IMR-90 (cell line): ENCODE measurements at regions not wholly inside any gene's neighbourhood (a gene's known extent, or its start where the extent isn't known, plus 50 kb on each side); places are given as distances from the start of the nearest gene placed in this dataset.

Experiments used
- ATAC-seq: fragments of 200-7000 bp; cut with Tn5 transposase; 2 replicates; pipeline ENCODE4 v1.9.1; 2020; ENCODE audit warnings: low read depth, mild to moderate bottlenecking, moderate library complexity
- BruUV-seq: library from RNA; stranded (reverse); fragments of 400-500 nt; replicated peaks from 2 replicates; lab custom pipeline; 2021; lab: Mats Ljungman, UMichigan
- CTCF ChIA-PET: fragments of 300-600 bp; formaldehyde crosslinking; extraction: SDS; loops from one replicate; lab custom pipeline; 2021; ENCODE audit warnings: antibody characterized with exemption; lab: Yijun Ruan, JAX
- POLR2A ChIA-PET: fragments of 300-600 bp; sonication (Branson Sonifier 250); formaldehyde crosslinking; loops from one replicate; lab custom pipeline; 2022; ENCODE audit warnings: antibody characterized with exemption; ENCODE audit not compliant: unreplicated experiment; lab: Charles Lee
- DNase-seq: peaks from one replicate; pipeline ENCODE4 v3.0.0; 2013
- H2AFZ ChIP-seq: replicated peaks from 2 replicates; pipeline ENCODE3; 2013; ENCODE audit warnings: low read length, mild to moderate bottlenecking; ENCODE audit not compliant: poor library complexity
- H2AK5ac ChIP-seq: 2 replicates; pipeline ENCODE4 v1.6.1; 2013; ENCODE audit warnings: low read depth, low read length, inconsistent platforms
- H2AK9ac ChIP-seq: replicated peaks from 2 replicates; pipeline ENCODE3; 2013; ENCODE audit warnings: mild to moderate bottlenecking, low read depth, low read length, moderate library complexity; ENCODE audit not compliant: poor library complexity
- H2BK120ac ChIP-seq: 2 replicates; pipeline ENCODE4 v1.6.1; 2013; ENCODE audit warnings: low read depth, low read length, inconsistent platforms
- H2BK15ac ChIP-seq: 3 replicates; pipeline ENCODE4 v1.6.1; 2013; ENCODE audit warnings: low read depth, low read length, inconsistent platforms
- H2BK20ac ChIP-seq: 2 replicates; pipeline ENCODE4 v1.6.1; 2013; ENCODE audit warnings: low read depth, mild to moderate bottlenecking, inconsistent platforms, low read length, moderate library complexity
- H2BK5ac ChIP-seq: 2 replicates; pipeline ENCODE4 v1.6.1; 2013; ENCODE audit warnings: mild to moderate bottlenecking, low read depth, low read length, inconsistent platforms; ENCODE audit not compliant: poor library complexity, severe bottlenecking
- H3K14ac ChIP-seq: replicated peaks from 2 replicates; pipeline ENCODE4 v1.6.1; 2013; ENCODE audit warnings: low read depth, low read length, inconsistent platforms
- H3K18ac ChIP-seq: 2 replicates; pipeline ENCODE4 v1.6.1; 2013; ENCODE audit warnings: low read depth, low read length, control low read depth
- H3K23ac ChIP-seq: 2 replicates; pipeline ENCODE4 v1.6.1; 2013; ENCODE audit warnings: low read depth, low read length, inconsistent platforms
- H3K27ac ChIP-seq: 2 replicates; pipeline ENCODE4 v1.5.1; 2013; ENCODE audit warnings: mild to moderate bottlenecking, control low read depth, low read length; ENCODE audit not compliant: insufficient read depth
- H3K27me3 ChIP-seq: 2 replicates; pipeline ENCODE4 v1.6.1; 2013; ENCODE audit warnings: low read length; ENCODE audit not compliant: control insufficient read depth, insufficient read depth
- H3K36me3 ChIP-seq: 2 replicates; pipeline ENCODE4 v1.6.1; 2013; ENCODE audit warnings: low read length, mixed read lengths; ENCODE audit not compliant: control insufficient read depth, insufficient read depth
- H3K4ac ChIP-seq: 2 replicates; pipeline ENCODE4 v1.6.1; 2013; ENCODE audit warnings: low read depth, low read length, inconsistent platforms
- H3K4me1 ChIP-seq: 2 replicates; pipeline ENCODE4 v1.6.1; 2013; ENCODE audit warnings: low read length, mixed read lengths; ENCODE audit not compliant: control insufficient read depth, insufficient read depth
- H3K4me2 ChIP-seq: 2 replicates; pipeline ENCODE4 v1.6.1; 2013; ENCODE audit warnings: low read depth, mild to moderate bottlenecking, control low read depth, low read length, moderate library complexity
- H3K4me3 ChIP-seq: 2 replicates; pipeline ENCODE4 v1.5.1; 2013; ENCODE audit warnings: low read depth, mild to moderate bottlenecking, control low read depth, low read length, moderate library complexity; ENCODE audit not compliant: insufficient read depth
- H3K56ac ChIP-seq: 2 replicates; pipeline ENCODE4 v1.6.1; 2013; ENCODE audit warnings: low read length, inconsistent platforms; ENCODE audit not compliant: insufficient read depth; ENCODE audit errors: extremely low read depth
- H3K79me1 ChIP-seq, 2 experiments: 2 replicates each; pipeline ENCODE4 v1.6.1; 2013; ENCODE audit warnings: low read length in 2 of 2, inconsistent platforms in 1 of 2, low read depth in 1 of 2
- H3K9ac ChIP-seq: 2 replicates; pipeline ENCODE4 v1.6.1; 2013; ENCODE audit warnings: low read depth, low read length, control low read depth
- H3K9me1 ChIP-seq: 2 replicates; pipeline ENCODE4 v1.6.1; 2013; ENCODE audit warnings: low read length, inconsistent platforms; ENCODE audit not compliant: insufficient read depth
- H3K9me3 ChIP-seq: 2 replicates; pipeline ENCODE4 v1.6.1; 2013; ENCODE audit warnings: low read length; ENCODE audit not compliant: control insufficient read depth, insufficient read depth
- H4K20me1 ChIP-seq: 2 replicates; pipeline ENCODE4 v1.6.1; 2013; ENCODE audit warnings: low read length, inconsistent platforms; ENCODE audit not compliant: insufficient read depth
- H4K5ac ChIP-seq: 2 replicates; pipeline ENCODE4 v1.6.1; 2013; ENCODE audit warnings: mild to moderate bottlenecking, low read depth, low read length, control low read depth
- H4K8ac ChIP-seq, 2 experiments: 2 replicates each; pipeline ENCODE4 v1.6.1; 2013; ENCODE audit warnings: low read depth in 2 of 2, low read length in 2 of 2, control low read depth in 1 of 2, inconsistent platforms in 1 of 2
- H4K91ac ChIP-seq: 2 replicates; pipeline ENCODE4 v1.6.1; 2013; ENCODE audit warnings: low read depth, low read length, inconsistent platforms; ENCODE audit not compliant: insufficient read depth
- BHLHE40 ChIP-seq: fragments of 150-350 bp; IDR thresholded peaks from 2 replicates; pipeline ENCODE4 v1.6.1; 2016; ENCODE audit warnings: mild to moderate bottlenecking, low read depth, low read length
- FOS ChIP-seq: fragments of 150-350 bp; IDR thresholded peaks from 2 replicates; pipeline ENCODE4 v1.6.1; 2016; ENCODE audit warnings: low read depth, low read length
- NFE2L2 ChIP-seq: fragments of 150-350 bp; IDR thresholded peaks from 2 replicates; pipeline ENCODE4 v1.6.1; 2016; ENCODE audit warnings: low read depth, mild to moderate bottlenecking, low read length
- RAD21 ChIP-seq: IDR thresholded peaks from 2 replicates; pipeline ENCODE4 v1.6.1; 2012; ENCODE audit warnings: low read length, improper control_type of control experiment
- RFX5 ChIP-seq: IDR thresholded peaks from 2 replicates; pipeline ENCODE4 v1.8.0; 2012; ENCODE audit warnings: low read depth, mild to moderate bottlenecking, low read length, moderate library complexity
- SMC3 ChIP-seq: fragments of 150-350 bp; IDR thresholded peaks from 2 replicates; pipeline ENCODE4 v1.6.1; 2016; ENCODE audit warnings: low read depth, mild to moderate bottlenecking, antibody characterized with exemption, low read length, moderate library complexity
- WGBS, 2 experiments: methylation state at CpG; one replicate each; pipeline versions ENCODE4 v1.1.5 to v1.1.7; 2013; ENCODE audit warnings: missing lambda C conversion rate in 2 of 2; ENCODE audit not compliant: insufficient read length in 1 of 2; ENCODE audit errors: extremely low coverage in 2 of 2; 5-methylcytosine and 5-hydroxymethylcytosine counted together
- dilution Hi-C: fragments of 300-500 bp; cut with HindIII; formaldehyde crosslinking; loops from one replicate; pipeline ENCODE4 v1.14.3; 2018; ENCODE audit warnings: low sequenced_read_pairs; ENCODE audit not compliant: unreplicated experiment
- in situ Hi-C: fragments of 300-500 bp; cut with MboI; formaldehyde crosslinking; loops from 3 replicates; pipeline ENCODE4 v1.14.3; 2019; ENCODE audit warnings: low sequenced_read_pairs, inconsistent platforms, mixed read lengths
- intact Hi-C: fragments of 100-400 bp; cut with micrococcal nuclease; formaldehyde crosslinking; loops from 2 replicates; pipeline ENCODE4 v1.10.0; 2022
- TF ChIP-seq, protein P1 (sequence below): conservative IDR thresholded peaks from 2 replicates; pipeline ENCODE4 v1.5.1; 2012; ENCODE audit warnings: mild to moderate bottlenecking, low read depth, low read length, improper control_type of control experiment

DNA sequence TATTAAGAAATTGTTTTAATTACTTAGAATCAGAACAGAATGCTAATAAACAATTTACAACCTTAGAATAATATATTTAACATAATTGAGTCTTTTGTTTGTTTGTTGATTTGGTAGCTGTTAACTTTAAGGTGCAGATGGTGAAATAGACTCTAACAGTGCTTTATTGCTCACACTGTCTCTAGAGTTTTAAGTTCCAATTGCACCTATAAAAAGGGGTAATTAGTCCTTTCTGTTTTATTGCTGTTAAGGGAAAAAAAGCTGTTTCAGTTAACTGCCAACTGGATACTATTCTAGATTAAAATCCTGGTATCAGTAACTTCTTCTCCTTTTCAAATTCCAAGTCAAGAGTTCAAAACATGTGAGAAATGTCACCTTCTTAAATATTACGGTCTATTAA lies 197.6 kb upstream of the TMPRSS15 start:
- H3K27ac ChIP-seq, result no peak overlapping the region
- H2AK9ac ChIP-seq, result no peak overlapping the region
- H4K20me1 ChIP-seq, result no peaks in the 10 kb centered on the region
- no peak overlapping the region for H3K14ac ChIP-seq
- in situ Hi-C loops (no loop called here), intact Hi-C loops (no loop called here), dilution Hi-C loops (no loop called here)
- POLR2A ChIA-PET, result no interaction called here
- H3K9me3 ChIP-seq, result peaks cover 7% of the 10 kb centered on the region
- H3K4me2 ChIP-seq, result no peak overlapping the region
- no peak overlapping the region for H2BK15ac ChIP-seq
- no peak overlapping the region for H2BK5ac ChIP-seq
- no peak overlapping the region for H4K5ac ChIP-seq
- no peak overlapping the region for H3K9ac ChIP-seq
- H3K9me1 ChIP-seq, result no peaks in the 10 kb centered on the region
- no peak overlapping the region for H2BK20ac ChIP-seq
- no peak overlapping the region for H4K91ac ChIP-seq
- TF ChIP-seq NFE2L2, result no peak
- TF ChIP-seq, protein P1, sequence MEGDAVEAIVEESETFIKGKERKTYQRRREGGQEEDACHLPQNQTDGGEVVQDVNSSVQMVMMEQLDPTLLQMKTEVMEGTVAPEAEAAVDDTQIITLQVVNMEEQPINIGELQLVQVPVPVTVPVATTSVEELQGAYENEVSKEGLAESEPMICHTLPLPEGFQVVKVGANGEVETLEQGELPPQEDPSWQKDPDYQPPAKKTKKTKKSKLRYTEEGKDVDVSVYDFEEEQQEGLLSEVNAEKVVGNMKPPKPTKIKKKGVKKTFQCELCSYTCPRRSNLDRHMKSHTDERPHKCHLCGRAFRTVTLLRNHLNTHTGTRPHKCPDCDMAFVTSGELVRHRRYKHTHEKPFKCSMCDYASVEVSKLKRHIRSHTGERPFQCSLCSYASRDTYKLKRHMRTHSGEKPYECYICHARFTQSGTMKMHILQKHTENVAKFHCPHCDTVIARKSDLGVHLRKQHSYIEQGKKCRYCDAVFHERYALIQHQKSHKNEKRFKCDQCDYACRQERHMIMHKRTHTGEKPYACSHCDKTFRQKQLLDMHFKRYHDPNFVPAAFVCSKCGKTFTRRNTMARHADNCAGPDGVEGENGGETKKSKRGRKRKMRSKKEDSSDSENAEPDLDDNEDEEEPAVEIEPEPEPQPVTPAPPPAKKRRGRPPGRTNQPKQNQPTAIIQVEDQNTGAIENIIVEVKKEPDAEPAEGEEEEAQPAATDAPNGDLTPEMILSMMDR, result no peak
- TF ChIP-seq SMC3, result no peak
- no peak for TF ChIP-seq FOS
- no peak for TF ChIP-seq RAD21
- no peak for TF ChIP-seq BHLHE40
- no peak for TF ChIP-seq RFX5
- H2AK5ac ChIP-seq, result no peak overlapping the region
- no peak overlapping the region for H3K18ac ChIP-seq
- CTCF ChIA-PET, result no interaction called here
- no peak overlapping the region for H3K23ac ChIP-seq
- no peak for ATAC-seq
- no peaks in the 10 kb centered on the region for H3K36me3 ChIP-seq
- H3K27me3 ChIP-seq, result no peaks in the 10 kb centered on the region
- no peak overlapping the region for H3K4me3 ChIP-seq
- no CpG with 5 or more reads among the region's 1 CpG for WGBS, 2 experiments
- no peak for DNase-seq
- H2AFZ ChIP-seq, result no peak overlapping the region
- H3K79me1 ChIP-seq, result no peaks in the 10 kb centered on the region
- no peak overlapping the region for H3K56ac ChIP-seq
- H2BK120ac ChIP-seq, result no peak overlapping the region
- no peak overlapping the region for H3K4ac ChIP-seq
- no TSS peak for BruUV-seq
- no peaks in the 10 kb centered on the region for H3K4me1 ChIP-seq
- no peak overlapping the region for H4K8ac ChIP-seq
